ENCODE measurements at regions not wholly inside any gene's neighbourhood (a gene's known extent, or its start where the extent isn't known, plus 50 kb on each side); places are given as distances from the start of the nearest gene placed in this dataset.

DNA sequence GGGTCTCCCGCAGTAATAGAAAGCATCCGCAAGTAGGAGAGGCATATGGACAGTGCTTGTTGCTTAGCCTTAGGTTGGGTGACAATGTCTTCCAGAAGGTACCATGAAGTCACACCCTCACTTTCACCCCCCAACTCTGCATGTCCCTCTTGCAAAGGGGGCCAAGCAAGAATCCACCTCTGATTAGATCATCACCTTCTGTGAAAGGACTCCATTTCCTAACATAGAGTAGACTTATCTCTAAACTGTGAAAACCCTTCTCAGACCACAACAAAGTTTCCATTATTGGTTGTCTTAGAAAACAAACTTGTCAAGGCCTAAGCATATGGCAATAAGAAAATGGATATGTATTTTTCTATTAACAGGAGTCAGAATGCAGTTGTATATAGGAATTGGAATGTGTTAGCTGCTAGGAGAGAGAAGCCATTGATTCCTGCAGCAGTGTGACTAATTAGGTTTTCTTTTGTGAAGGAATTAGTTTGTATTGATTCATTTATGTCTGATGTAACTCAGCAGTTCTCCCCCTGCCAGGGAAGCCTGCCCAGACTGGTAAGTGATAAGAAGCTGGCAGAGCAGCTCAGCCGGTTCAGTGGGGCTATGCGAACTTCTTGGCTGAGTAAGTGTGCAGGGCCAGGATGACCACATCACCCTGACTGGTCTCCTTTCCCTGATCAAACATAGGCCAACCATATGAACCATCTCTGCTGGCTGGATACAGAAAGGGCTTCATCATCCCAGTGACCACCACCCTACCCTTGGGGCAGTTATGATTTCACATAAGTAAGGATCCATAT, 107.3 kb upstream of the CCDC196 start:
- no peak for DNase-seq

DNA sequence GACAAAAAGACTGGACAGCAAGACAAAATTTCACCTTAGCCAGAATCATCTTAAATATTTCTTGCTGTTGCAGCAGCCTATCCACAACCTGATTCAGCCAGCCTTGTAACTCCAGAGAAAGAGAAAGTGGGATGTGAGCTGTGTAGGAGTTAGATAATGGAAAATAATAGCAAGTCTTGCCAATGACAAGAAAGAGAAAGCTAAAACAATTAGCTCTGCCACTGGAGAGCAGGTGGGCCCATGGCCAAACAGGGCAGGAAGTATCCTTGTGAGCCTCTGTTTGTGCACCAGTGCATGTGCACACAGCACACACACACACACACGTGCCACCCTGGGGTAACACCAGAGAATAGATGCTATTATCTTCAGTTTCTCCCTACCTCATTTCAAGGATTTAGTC, 106.0 kb upstream of the CCDC196 start:
- no peak for DNase-seq

DNA sequence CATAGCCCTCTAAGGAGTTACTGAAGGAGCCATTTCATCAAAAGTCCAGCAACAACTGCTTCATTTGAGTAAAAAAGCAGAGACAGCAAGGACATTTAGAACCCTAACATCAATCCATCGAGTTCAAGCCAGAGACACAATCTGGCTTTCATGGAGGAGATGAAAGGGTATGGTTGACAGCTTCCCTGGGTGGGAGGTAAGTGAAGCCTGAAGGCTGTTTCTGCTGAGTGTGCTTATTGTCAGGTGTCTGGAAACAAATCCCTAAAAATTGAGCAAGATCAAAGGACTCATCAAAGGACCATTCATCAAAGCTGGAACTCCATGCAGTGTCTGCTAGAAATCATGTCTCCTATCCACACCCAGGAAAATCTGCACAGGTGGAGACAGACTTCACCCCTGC, 104.4 kb upstream of the CCDC196 start:
- DNase-seq, result no peak

GRCh38 chr14:66383257-66383656, 102.9 kb upstream of the CCDC196 start:
- DNase-seq, result no peak

GRCh38 chr14:66383771-66384170, 102.4 kb upstream of the CCDC196 start:
- no peak for DNase-seq

DNA sequence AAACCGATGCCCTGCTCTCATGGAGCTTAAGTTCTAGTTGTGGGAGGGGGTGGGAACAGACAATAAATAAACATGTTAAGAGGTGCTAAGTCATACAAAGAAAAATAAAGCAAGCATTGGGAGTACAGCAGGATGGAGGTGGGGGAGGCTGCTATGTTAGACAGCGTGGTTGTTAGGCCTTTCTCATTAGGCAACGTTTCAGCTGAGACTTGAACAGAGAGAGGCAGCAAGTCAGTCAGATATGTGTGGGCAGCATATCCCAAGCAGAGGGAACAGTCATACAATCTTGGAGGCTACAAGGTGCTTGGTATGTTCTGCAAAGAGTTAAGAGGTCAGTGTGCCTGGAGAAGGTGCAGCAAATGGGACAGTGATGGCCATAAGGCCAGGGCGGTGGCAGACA, 97.7 kb upstream of the CCDC196 start:
- no peak for DNase-seq

- no peak for DNase-seq
Measured at GRCh38 chr14:66389481-66389880, 96.7 kb upstream of the CCDC196 start.

DNA sequence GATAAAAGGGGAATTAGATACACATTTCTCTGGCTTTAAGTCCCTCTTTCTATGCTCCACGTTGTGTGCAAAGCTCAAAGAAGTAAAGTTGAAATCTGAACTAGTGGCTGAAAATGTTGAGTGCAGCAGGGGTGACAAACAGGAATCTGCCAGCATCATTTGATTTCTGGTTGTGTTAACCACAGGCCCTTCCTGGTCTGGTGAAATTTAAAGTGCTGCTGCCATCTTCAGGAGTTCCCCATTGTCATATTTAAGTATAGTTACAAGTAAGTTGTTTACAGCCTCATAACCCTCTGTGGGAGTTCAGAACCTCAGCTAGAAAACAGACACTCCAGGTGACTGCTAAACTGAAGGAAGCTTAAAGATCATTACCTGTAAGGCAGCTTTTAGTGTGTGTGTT, 90.9 kb upstream of the CCDC196 start:
- no peak for DNase-seq

- DNase-seq, result no peak
Measured at GRCh38 chr14:66396164-66396563, 90.0 kb upstream of the CCDC196 start.

DNA sequence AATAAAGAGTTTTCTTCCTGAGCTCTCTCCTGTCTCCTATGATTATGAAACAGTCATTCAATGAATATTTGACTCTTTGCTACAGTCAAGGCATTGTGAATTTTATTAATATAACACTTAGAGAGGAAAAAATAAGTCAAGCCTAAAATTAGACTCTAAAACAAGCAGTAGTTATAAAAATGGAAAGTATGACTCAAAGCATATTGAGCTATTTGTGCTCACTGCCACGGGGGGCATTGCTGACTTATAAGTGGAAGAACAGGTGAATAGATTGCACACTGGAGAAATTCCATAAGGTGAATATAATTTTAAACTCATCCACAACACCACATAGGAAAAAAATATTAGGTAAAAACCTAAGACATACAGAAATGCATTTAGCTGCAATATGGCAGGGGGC, 87.7 kb upstream of the CCDC196 start:
- no peak for DNase-seq

- DNase-seq, result peak; percentile 36
Measured at GRCh38 chr14:66401449-66402095, 84.6 kb upstream of the CCDC196 start.

DNA sequence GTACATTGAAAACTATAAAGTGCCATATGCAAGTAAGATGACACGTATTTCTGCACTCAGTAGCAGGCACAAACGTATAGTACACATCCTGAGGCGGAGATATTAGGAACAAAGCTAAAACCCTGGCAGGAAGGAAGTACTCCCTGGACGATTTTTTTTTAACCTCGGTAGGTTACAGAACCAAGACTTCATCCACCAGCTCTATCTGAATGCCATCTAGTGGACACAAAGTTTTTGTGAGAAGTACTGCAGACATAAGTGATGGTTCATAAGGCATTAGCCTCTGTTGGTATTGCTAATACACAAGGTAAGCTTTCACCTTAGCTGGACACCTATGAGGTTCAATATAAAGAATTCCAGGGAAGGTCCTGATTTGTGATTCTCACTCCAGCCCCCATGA, 83.0 kb upstream of the CCDC196 start:
- DNase-seq, result no peak

GRCh38 chr14:66404051-66404545, 82.1 kb upstream of the CCDC196 start:
- DNase-seq, result no peak

DNA sequence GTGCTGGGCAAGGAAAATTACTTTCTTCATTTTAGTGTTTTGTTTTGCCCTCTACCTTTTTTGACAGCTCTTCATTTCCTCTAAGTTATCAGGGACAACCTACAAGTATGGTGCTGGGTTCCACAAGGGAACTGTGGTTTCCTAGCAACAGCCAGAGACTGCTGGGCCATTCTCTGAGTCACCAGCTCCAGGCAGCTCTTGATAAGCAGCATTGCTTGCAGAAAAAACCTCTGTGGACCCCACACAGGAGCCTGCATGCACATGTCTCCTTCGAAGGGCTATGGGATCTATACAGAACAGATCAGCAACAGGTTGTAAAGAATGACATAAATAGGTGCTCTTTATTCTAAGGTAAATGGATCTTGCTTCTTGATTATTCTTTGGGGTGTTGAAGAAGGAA, 81.0 kb upstream of the CCDC196 start:
- no peak for DNase-seq

DNA sequence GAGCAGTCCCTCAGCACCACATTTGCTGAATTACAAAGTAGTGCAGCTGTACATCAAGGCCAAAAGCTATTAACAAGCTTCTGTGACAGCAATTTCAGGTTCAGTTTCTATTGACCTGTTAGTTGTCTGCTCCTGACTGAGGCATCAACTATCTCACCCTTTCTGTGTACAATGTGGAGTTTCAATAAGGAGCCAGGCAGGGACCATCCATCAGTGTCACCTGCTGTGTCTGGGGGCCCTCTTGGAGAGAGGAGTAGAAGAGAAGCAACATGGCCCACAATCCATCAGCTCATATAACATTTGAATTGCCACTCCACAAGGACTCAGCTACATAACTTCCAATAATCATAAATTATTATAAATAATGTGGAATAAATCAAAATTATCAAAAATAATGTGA, 72.3 kb upstream of the CCDC196 start:
- no peak for DNase-seq

- DNase-seq, result no peak
Measured at GRCh38 chr14:66414511-66414910, 71.7 kb upstream of the CCDC196 start.

DNA sequence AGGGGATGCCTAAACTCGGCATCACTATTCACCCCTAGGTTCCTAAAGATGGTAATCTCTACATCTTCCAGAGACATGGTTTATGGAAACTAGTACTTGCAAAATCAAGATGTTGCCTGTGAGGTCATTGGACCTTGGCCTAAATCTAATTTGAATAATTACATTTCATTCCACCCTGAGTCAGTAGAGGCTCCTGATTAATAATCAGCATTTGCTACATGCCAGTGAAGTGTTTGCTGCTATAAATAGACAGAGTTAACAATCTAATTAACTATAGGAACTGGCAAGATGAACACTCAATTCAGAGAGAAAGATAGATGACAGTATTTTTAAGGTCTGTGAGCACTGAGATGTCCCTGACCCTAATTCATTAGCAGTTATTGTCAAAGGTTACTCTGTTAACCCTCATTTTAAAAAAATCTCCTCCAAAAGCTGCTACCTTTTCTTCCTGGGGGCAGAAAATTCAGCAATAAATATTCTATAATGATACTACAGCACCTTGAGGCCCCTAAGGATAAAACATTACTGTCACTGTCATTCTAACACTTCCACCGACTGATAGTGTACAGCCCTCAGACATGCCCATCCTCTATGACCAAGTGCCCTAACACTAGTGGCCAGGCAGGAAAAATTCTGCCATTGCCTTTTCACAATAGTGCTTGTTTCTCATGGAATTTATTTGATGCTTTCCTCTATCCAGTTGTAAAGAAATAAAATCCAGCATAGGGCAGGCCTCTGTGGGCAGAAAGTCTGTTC, 65.7 kb upstream of the CCDC196 start:
- no peak for DNase-seq

- DNase-seq, result no peak
Measured at GRCh38 chr14:66421990-66422946, 63.9 kb upstream of the CCDC196 start.

GRCh38 chr14:66425402-66425801, 60.8 kb upstream of the CCDC196 start:
- DNase-seq, result no peak

GRCh38 chr14:66426451-66426850, 59.7 kb upstream of the CCDC196 start:
- no peak for DNase-seq

DNA sequence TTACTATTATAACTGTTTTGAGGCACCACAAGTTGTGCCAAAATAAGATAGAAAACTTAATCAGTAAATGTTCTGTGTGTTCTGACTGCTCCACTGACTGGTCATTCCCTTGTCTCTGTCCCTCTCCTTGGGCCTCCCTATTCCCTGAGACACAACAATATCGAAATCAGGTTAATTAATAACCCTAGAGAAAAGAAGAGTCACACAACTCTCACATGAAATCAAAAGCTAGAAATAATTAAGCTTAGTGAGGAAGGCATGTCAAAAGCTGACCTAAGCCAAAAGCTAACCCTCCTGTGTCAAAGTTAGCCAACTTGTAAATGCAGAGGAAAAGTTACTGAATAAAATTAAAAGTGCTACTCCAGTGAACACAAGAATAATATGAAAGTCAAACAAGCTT, 53.8 kb upstream of the CCDC196 start:
- no peak for DNase-seq

- no peak for DNase-seq
Measured at GRCh38 chr14:66434464-66434863, 51.7 kb upstream of the CCDC196 start.

DNA sequence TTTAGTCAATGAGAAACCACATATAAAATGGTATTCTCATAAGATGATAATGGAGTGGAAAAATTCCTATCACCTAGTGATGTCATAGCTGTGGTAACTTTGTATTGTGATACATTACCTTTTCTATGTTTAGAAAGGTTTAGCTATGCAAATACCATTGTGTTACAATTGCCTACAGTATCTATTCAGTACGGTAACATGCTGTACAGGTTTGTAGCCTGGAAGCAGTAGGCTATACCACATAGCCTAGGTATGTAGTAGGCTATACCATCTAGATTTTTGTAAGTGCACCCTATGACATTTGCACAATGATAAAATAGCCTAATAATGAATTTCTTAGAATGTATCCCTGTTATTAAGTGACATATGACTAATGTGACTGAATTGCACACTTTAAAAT, 50.5 kb upstream of the CCDC196 start:
- DNase-seq, result no peak
